ENCODE measurements at regions not wholly inside any gene's neighbourhood (a gene's known extent, or its start where the extent isn't known, plus 50 kb on each side); places are given as distances from the start of the nearest gene placed in this dataset.

- TF ChIP-seq CTCF (IDR thresholded peaks at IDR 0.05; ENCODE audit: low read depth, low read length), result no peak
- ChIA-PET CTCF (no interaction called here), POLR2A (no interaction called here)
- Histone ChIP-seq H3K27ac (ENCODE audit: low read depth, low read length) (no peak overlapping the region), H3K4me3 (ENCODE audit: low read depth, low read length) (no peak overlapping the region), H3K9me3 (ENCODE audit: control insufficient read depth, insufficient read depth, low read length) (no peaks in the 10 kb centered on the region), H3K27me3 (ENCODE audit: control insufficient read depth, insufficient read depth, low read length) (no peaks in the 10 kb centered on the region)
- no peak for DNase-seq (ENCODE audit: low read depth, low spot score)
Observed at GRCh38 chr7:46932306-46932675, 649.6 kb downstream of the TNS3 start.

DNA sequence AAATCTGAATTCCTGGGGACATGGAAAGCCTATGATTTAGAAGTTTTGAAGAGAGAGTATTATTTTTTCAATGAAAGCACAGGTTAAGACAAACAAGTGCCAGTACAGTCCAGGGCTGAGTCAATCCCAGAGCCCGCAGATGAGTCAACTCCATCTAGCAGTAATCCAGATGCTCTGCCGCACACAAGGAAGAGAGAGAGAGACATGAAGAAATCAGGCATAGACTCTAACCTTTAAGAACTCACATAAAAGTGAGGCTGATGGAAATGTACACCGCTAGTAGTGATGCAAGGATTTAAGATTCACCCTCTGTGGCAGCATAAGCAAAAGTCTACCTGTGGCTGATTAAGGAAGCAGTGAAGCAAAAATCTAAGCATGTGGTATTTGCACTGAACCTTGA, 651.5 kb downstream of the TNS3 start:
- Histone ChIP-seq H3K27me3 (ENCODE audit: control insufficient read depth, insufficient read depth, low read length) (no peaks in the 10 kb centered on the region), H3K27ac (ENCODE audit: low read depth, low read length) (peak overlapping the region; percentile 32), H3K4me3 (ENCODE audit: low read depth, low read length) (no peak overlapping the region), H3K9me3 (ENCODE audit: control insufficient read depth, insufficient read depth, low read length) (no peaks in the 10 kb centered on the region)
- TF ChIP-seq CTCF (IDR thresholded peaks at IDR 0.05; ENCODE audit: low read depth, low read length), result no peak
- CTCF ChIA-PET, result no interaction called here
- peak; percentile 83 for DNase-seq (ENCODE audit: low read depth, low spot score)
- POLR2A ChIA-PET, result interaction anchor here (0.7 kb wide), 1 partner anchor 47 kb away, joined by 3 read pairs; no protein-coding TSS in a partner anchor

- TF ChIP-seq CTCF (IDR thresholded peaks at IDR 0.05; ENCODE audit: low read depth, low read length), result no peak
- ChIA-PET POLR2A (no interaction called here), CTCF (no interaction called here)
- no peaks in the 10 kb centered on the region for H3K27me3 ChIP-seq (ENCODE audit: control insufficient read depth, insufficient read depth, low read length)
- no peak overlapping the region for H3K27ac ChIP-seq (ENCODE audit: low read depth, low read length)
- DNase-seq (ENCODE audit: low read depth, low spot score), result no peak
- no peak overlapping the region for H3K4me3 ChIP-seq (ENCODE audit: low read depth, low read length)
- no peaks in the 10 kb centered on the region for H3K9me3 ChIP-seq (ENCODE audit: control insufficient read depth, insufficient read depth, low read length)
Observed at GRCh38 chr7:46929359-46929758, 652.6 kb downstream of the TNS3 start.

GRCh38 chr7:46928719-46929118, 653.2 kb downstream of the TNS3 start:
- no peak for TF ChIP-seq CTCF (IDR thresholded peaks at IDR 0.05; ENCODE audit: low read depth, low read length)
- ChIA-PET POLR2A (no interaction called here), CTCF (no interaction called here)

GRCh38 chr7:46927131-46927810, 654.6 kb downstream of the TNS3 start:
- CTCF ChIA-PET, result no interaction called here
- Histone ChIP-seq H3K27ac (ENCODE audit: low read depth, low read length) (no peak overlapping the region), H3K9me3 (ENCODE audit: control insufficient read depth, insufficient read depth, low read length) (no peaks in the 10 kb centered on the region), H3K27me3 (ENCODE audit: control insufficient read depth, insufficient read depth, low read length) (no peaks in the 10 kb centered on the region), H3K4me3 (ENCODE audit: low read depth, low read length) (no peak overlapping the region)
- DNase-seq (ENCODE audit: low read depth, low spot score), result no peak
- no peak for TF ChIP-seq CTCF (IDR thresholded peaks at IDR 0.05; ENCODE audit: low read depth, low read length)
- POLR2A ChIA-PET, result no interaction called here

More at GRCh38 chr7:46928719-46929118, 653.2 kb downstream of the TNS3 start:
- no peaks in the 10 kb centered on the region for H3K9me3 ChIP-seq (ENCODE audit: control insufficient read depth, insufficient read depth, low read length)
- H3K4me3 ChIP-seq (ENCODE audit: low read depth, low read length), result no peak overlapping the region
- no peak overlapping the region for H3K27ac ChIP-seq (ENCODE audit: low read depth, low read length)
- no peak for DNase-seq (ENCODE audit: low read depth, low spot score)
- H3K27me3 ChIP-seq (ENCODE audit: control insufficient read depth, insufficient read depth, low read length), result no peaks in the 10 kb centered on the region
